NCI-H1417 treated with DMSO at 0.1 percent for 48 hours (cell line): ENCODE measurements at regions not wholly inside any gene's neighbourhood (a gene's known extent, or its start where the extent isn't known, plus 50 kb on each side); places are given as distances from the start of the nearest gene placed in this dataset.

ENCODE experiments used
- DNase-seq: peaks from one replicate; lab custom pipeline; 2025; lab: John Stamatoyannopoulos, UW

GRCh38 chr18:8944871-8945245 is 157.6 kb upstream of the NDUFV2 start:
- no peak for DNase-seq

GRCh38 chr18:8945514-8945913 is 157.0 kb upstream of the NDUFV2 start:
- no peak for DNase-seq

DNA sequence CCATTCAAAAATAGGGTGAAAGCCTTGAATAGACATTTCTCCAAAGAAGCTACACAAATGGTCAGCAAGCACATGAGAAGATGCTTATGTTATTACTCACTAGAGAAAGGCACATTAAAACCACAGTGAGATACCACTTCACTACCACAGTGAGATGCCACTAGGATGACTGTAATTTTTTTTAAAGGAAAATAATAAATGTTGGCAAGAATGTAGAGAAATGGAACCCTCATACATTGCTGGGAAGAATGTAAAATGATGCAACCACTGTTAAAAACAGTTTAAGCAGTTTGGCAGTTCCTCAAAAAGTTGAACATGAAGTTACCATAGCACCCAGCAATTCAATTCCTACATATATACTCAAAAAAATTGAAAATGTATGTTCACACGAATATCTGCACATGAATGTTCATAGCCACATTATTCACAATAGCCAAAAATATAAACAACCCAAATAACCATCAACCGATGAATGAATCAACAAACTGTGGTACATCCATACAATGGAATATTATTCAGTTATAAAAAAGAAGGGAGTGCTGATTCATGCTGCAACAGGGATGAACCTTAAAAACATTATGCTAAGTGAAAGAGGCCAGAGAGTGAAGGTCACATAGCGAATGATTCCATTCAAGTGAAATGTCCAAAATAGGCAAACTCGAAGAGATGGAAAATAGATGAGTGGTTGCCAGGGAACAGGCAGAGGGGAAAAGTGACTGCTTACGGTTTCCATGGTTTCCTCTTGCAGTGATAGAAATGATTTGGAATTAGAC is 156.2 kb upstream of the NDUFV2 start:
- DNase-seq, result no peak

- no peak for DNase-seq
These were observed 154.9 kb upstream of the NDUFV2 start for GRCh38 chr18:8947566-8947965.

DNA sequence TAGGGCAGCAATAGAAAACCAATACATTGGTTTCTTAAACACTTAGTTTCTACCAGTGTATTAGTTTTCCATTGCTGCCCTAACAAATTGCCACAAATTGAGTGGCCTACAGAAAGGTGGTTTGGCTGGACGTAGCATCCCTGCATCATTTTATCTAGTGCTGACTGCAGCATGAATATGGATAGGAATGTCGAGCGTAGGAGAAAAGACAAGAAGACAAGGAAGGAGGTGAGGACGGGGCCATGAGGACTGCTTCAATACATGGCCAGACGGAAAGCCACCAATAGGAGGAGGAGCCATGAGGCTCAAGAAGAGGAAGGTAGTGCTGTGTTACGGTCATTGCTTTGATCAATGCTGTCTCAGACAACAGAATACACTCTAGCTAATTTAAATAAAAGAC is 154.5 kb upstream of the NDUFV2 start:
- DNase-seq, result no peak

DNA sequence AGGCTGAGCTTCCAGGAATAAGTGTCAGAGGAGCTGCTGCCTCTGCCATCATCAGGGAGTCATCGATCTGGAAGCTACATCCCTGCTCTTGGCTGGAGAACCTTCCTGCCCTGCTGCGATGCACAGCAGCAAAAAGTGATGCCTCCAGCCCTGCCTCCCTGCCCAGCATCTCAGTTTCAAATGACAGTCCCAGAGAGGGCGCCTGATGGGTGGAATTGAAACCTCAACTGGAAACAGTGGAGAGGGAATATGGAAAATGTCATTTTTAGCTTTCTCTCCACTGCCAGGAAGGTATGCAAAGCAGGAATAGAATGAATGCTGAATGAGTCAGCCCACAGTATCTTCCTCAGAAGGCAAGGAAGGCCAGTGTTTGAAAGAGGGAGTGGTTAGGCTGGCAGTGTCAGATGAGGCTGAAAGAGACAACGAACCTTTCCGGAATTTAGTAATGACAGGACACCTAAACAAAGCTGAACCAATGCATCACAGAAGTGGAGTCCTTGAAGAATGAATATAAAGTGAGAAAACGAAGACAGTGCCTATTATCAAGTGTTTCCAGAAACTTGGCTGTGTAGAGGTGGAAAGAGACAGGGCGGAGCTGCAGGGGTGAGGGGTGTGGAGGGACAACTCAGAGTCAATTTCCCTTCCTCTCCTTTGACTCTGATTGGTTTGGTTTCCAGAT is 153.9 kb upstream of the NDUFV2 start:
- DNase-seq, result no peak

DNA sequence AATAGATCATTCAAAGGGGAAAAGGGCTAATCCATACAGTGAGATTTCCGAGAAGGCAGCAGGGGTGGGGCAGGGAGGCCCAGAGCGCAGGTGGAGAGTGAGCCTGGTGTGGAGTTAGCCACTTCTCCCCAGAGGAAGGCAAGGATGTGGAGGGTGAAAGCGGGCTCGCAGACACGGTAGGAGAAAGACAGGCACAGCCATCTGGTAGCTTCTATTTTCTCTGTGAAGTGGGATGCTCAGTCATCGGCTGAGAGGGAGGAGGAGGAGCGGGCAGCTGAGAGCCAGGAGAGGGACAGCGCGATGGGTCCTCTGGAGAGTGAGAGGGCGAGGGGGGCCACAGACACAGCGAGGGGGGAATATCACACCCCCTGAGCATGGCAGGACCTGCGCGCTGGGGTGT is 153.3 kb upstream of the NDUFV2 start:
- peak; percentile 10 for DNase-seq

DNA sequence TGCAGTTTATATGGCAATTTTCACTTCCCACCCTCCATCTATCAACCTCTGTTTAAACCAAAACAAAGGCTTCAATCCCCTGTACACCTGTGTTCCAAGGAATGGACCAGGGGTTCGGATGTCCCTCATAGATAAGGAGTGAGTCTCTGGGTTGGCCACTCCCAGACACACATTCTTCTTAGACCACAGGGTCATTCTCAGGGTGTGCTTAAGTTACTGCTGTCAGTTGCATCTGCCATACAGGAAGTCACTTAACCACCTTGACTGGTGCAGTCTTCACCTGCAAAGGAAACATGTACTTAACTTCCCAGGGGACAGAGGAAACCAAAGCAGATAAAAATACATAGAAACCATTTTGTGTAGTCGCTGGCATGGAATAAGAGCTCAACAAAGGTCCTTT is 151.0 kb upstream of the NDUFV2 start:
- DNase-seq, result no peak

DNA sequence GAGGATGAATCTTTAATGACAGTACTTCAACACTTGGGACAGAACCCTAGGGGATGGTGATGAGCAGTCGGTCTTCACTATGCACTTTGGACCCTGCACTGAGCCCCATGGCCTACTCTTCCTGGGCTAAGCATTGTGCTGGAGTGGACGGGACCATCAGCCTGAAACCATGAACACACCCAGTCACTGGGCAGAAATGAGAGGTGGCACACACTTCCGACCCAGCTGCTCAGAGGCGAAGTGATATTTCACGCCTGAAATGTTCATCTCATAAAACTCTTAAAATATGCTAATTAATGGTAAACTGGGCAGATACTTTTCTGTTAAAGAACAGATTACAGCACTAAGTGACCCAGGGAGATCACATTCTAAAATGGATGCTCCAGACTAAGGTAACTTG is 150.3 kb upstream of the NDUFV2 start:
- DNase-seq, result no peak

DNA sequence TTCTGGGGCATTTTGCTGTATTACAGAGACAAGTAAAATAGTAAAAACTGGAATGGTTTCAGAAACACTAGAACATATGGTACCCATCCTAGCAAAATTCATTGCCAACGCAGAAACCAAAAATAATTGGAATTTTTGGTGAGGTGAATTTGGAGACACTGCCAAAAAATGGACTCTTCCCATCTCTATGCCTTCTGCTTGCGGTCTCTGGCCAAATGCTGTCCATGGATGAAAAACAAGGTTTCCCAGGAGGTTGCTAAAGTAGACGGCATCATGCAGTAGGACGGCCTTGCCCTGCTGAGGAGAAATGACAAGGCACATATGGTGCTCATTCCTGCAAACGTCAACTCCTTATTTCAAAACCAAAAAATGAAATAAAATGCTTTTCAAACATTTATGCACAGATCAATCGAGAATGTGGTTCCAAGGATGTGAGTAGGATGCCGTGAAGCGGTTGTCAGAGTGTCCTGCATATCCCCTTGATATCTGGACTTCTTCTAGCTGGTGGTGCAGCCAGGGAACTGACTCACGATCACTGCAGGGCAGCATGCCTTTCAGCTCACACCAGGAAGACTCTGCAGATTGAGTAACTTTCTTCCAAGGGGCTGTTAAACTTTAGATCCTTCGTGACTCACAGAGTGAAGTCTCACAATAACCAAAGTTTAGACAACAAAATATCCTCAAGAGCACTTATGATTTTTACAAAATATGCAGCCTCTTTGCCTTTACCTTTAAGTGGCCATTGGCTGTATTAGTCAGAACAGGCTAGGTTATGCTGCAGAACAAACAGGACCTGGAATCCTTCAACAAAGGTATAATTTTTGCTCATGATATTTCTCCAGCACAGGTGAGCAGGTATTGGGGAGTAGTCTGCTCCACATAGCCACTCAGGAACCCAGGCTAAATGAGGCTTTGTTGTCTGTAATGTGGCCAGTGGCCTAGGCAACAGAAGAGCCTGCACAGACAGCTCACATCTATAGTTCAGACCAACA is 149.4 kb upstream of the NDUFV2 start:
- no peak for DNase-seq

GRCh38 chr18:8957731-8958130 is 144.8 kb upstream of the NDUFV2 start:
- no peak for DNase-seq

DNA sequence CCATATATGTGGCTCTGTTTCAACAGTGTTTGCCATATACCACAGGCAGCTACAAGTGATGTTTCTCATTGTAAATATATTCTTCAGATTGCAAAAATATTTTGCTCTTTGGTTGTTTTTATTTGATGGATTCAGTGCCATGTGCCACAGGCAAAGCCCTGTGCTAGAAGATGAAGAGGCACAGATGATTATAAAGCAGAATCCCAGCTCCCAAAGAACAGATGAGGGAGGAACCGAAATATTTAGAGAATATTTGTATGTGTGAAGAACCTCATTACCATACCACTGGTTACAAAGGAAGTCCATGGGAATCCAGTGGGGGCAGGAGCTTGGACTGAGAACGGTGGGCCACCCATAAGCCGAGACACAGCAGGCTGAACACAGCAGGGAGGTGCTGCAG is 143.8 kb upstream of the NDUFV2 start:
- DNase-seq, result no peak

DNA sequence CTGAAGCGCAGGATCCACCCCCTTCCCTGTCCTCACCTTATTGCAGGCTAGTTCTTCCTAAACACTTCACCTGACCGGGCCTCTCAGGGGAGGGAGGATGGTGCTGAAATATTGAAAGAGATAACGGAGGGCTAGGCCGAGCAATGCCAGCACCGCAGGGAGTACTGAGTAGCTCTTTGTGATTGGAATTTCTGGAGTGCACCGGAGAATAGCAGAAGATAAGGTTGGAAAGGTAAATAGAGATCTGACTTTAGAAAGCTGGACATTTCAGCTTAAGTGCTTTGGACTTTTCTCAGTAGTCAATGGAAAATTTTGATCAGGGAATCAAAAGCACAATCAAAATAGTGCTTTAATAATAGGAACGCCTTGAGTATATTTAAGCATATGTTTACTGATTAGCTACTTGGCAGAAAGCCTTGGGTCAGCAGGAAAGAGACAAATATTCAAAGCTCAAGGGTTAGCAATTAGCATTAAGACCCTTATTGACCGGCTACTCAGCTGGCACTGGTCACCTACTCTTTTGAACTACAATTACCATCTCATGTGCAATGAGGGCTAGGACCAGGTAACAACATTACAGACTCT is 142.9 kb upstream of the NDUFV2 start:
- no peak for DNase-seq

GRCh38 chr18:8960740-8961657 is 141.5 kb upstream of the NDUFV2 start:
- DNase-seq, result no peak

DNA sequence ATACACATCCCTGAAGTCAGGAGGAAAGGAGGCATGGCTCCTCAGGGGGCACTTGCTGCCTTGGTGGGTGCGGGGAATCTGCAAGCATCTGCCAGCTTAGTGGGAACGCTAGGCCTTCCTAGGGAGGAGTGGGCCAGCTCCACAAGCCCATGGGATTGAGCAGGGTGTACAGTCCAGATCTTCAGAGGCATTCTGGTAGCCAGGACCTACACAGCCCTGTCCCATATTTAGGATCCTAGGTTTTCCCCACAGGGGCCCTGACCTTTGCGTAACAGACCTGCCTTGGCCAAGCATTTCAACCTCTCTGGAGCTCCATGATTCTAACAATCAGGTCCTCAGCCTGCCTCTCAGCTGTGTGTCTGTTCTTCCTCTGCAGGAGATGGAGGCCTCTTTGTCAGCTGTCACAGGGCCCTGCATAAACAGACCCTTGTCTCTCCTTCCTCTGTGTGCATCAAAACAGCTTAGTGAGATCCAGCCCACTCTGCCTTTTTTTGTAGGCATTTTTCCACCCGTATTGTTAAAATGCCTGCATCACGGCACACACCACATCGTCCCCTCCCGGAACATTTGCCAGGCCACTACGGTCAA is 140.2 kb upstream of the NDUFV2 start:
- no peak for DNase-seq

- no peak for DNase-seq
These were observed 139.5 kb upstream of the NDUFV2 start for GRCh38 chr18:8962855-8963635.

GRCh38 chr18:8963876-8964275 is 138.6 kb upstream of the NDUFV2 start:
- no peak for DNase-seq

- no peak for DNase-seq
These were observed 137.1 kb upstream of the NDUFV2 start for GRCh38 chr18:8965398-8965797.

DNA sequence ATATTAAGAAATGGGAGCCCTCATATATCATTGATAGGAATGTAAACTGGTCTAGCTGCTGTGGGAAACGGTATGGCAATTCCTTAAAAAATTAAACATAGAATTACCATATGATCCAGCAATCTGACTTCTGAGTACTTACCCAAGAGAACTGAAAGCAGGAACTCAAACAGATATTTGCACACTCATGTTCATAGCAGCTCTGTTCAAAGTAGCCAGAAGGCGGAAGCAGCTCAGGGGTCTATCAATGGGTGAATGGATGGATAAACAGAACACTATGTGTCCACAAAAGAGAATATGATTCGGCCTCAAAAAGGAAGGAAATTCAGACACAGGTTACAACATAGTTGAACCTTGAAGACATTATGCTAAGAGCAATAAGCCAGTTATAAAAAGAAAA is 135.7 kb upstream of the NDUFV2 start:
- no peak for DNase-seq

DNA sequence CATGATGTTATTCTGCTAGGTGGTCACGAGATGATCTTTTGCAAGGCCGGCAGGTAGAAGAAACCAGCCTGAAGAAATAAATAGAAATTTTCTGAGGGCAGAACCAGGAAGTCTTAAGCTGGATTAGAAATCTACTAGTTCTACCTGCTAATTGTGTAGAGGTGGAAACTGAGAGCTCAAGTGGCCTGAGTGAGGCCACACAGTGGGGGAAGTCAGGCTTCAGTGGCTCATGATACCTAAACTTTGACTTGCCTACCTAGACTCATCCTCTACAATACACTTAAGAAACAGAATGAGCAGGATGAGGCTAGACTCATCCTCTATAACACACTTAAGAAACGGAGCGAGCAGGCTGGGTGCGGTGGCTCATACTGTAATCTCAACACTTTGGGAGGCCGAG is 134.9 kb upstream of the NDUFV2 start:
- no peak for DNase-seq
